H54 (cell line): ENCODE measurements at regions not wholly inside any gene's neighbourhood (a gene's known extent, or its start where the extent isn't known, plus 50 kb on each side); places are given as distances from the start of the nearest gene placed in this dataset.

Source experiments
- DNase-seq: peaks from one replicate; pipeline ENCODE4 v3.0.0; 2011; ENCODE audit warnings: low spot score, mixed read lengths; ENCODE audit not compliant: insufficient read length
- FAIRE-seq: peaks from 3 replicates; lab custom pipeline; 2011; peaks lifted over from hg19 to GRCh38; lab: Jason Lieb, UNC
- POLR2A ChIP-seq: IDR thresholded peaks from 2 replicates; pipeline ENCODE4 v1.6.1; 2011; ENCODE audit warnings: low read depth, mild to moderate bottlenecking, low read length

- FAIRE-seq (no peak), DNase-seq (no peak)
- no peak for TF ChIP-seq POLR2A
Measured at GRCh38 chr5:121313886-121314285, 537.8 kb upstream of the FTMT start.

- no peak for DNase-seq
- FAIRE-seq = no peak
- no peak for TF ChIP-seq POLR2A
Measured at GRCh38 chr5:121315786-121316185, 535.9 kb upstream of the FTMT start.

- no peak for TF ChIP-seq POLR2A
- FAIRE-seq (no peak), DNase-seq (no peak)
Measured at GRCh38 chr5:121319292-121319691, 532.4 kb upstream of the FTMT start.

GRCh38 chr5:121325930-121326329 is 525.8 kb upstream of the FTMT start:
- FAIRE-seq = no peak
- no peak for DNase-seq
- no peak for TF ChIP-seq POLR2A

- FAIRE-seq = peak; percentile 48
- no peak for TF ChIP-seq POLR2A
Measured at GRCh38 chr5:121350181-121350930, 501.3 kb upstream of the FTMT start.

GRCh38 chr5:121366515-121366914 is 485.2 kb upstream of the FTMT start:
- FAIRE-seq = peak; percentile 95
- peak; percentile 5 for DNase-seq
- TF ChIP-seq POLR2A = no peak

More at GRCh38 chr5:121350181-121350930, 501.3 kb upstream of the FTMT start:
- no peak for DNase-seq

GRCh38 chr5:121373371-121373770 is 478.3 kb upstream of the FTMT start:
- DNase-seq (no peak), FAIRE-seq (no peak)
- TF ChIP-seq POLR2A = no peak

- DNase-seq (no peak), FAIRE-seq (no peak)
- TF ChIP-seq POLR2A = no peak
Measured at GRCh38 chr5:121377461-121377860, 474.2 kb upstream of the FTMT start.

GRCh38 chr5:121378046-121378445 is 473.6 kb upstream of the FTMT start:
- TF ChIP-seq POLR2A = no peak
- DNase-seq = no peak
- FAIRE-seq = no peak

GRCh38 chr5:121378559-121379359 is 472.9 kb upstream of the FTMT start:
- no peak for TF ChIP-seq POLR2A
- DNase-seq = no peak
- no peak for FAIRE-seq

- FAIRE-seq (no peak), DNase-seq (no peak)
- TF ChIP-seq POLR2A = no peak
Measured at GRCh38 chr5:121380066-121380465, 471.6 kb upstream of the FTMT start.

GRCh38 chr5:121384359-121384758 is 467.3 kb upstream of the FTMT start:
- no peak for TF ChIP-seq POLR2A
- FAIRE-seq (no peak), DNase-seq (no peak)

GRCh38 chr5:121386334-121386733 is 465.3 kb upstream of the FTMT start:
- DNase-seq (no peak), FAIRE-seq (no peak)
- TF ChIP-seq POLR2A = no peak

GRCh38 chr5:121396716-121397115 is 455.0 kb upstream of the FTMT start:
- DNase-seq (no peak), FAIRE-seq (peak; percentile 11)
- no peak for TF ChIP-seq POLR2A
